MM.1S (cell line): ENCODE measurements at regions not wholly inside any gene's neighbourhood (a gene's known extent, or its start where the extent isn't known, plus 50 kb on each side); places are given as distances from the start of the nearest gene placed in this dataset.
"Not testable (repeated sequence)": the region's sequence is repeated elsewhere in the genome, so short reads cannot be mapped to it uniquely, and the experiment has no call there.

ENCODE experiments used
- DNase-seq: peaks from one replicate; pipeline ENCODE4 v3.0.0-alpha.2; 2015
- H2AFZ ChIP-seq: fragments of 300-600 bp; sonication (generic); 2 replicates; pipeline ENCODE4 v1.6.0; 2016; ENCODE audit warnings: antibody characterized with exemption, low read length
- H3F3A ChIP-seq: fragments of 300-600 bp; sonication (generic); 2 replicates; pipeline ENCODE4 v1.6.1; 2016; ENCODE audit warnings: mild to moderate bottlenecking, antibody characterized with exemption, low read length, moderate library complexity, mixed read lengths; ENCODE audit not compliant: insufficient read depth
- H3K27ac ChIP-seq: fragments of 300-600 bp; sonication (generic); 2 replicates; pipeline ENCODE4 v1.5.1; 2016; ENCODE audit warnings: mild to moderate bottlenecking, low read length
- H3K27me3 ChIP-seq: fragments of 300-600 bp; sonication (generic); replicated peaks from 2 replicates; pipeline ENCODE4 v1.6.0; 2016; ENCODE audit warnings: low read length; ENCODE audit not compliant: insufficient read depth
- H3K36me3 ChIP-seq: fragments of 300-600 bp; sonication (generic); replicated peaks from 2 replicates; pipeline ENCODE4 v1.6.1; 2016; ENCODE audit warnings: mild to moderate bottlenecking, low read length, mixed read lengths; ENCODE audit not compliant: insufficient read depth
- H3K4me1 ChIP-seq: fragments of 300-600 bp; sonication (generic); 2 replicates; pipeline ENCODE4 v1.6.1; 2016; ENCODE audit warnings: low read length, mixed read lengths
- H3K4me2 ChIP-seq: fragments of 300-600 bp; sonication (generic); 2 replicates; pipeline ENCODE4 v1.6.0; 2016; ENCODE audit warnings: low read depth, low read length
- H3K4me3 ChIP-seq: fragments of 300-600 bp; sonication (generic); 2 replicates; pipeline ENCODE4 v1.5.1; 2016; ENCODE audit warnings: low read length, mixed read lengths
- H3K79me2 ChIP-seq: fragments of 300-600 bp; sonication (generic); 2 replicates; pipeline ENCODE4 v1.6.1; 2016; ENCODE audit warnings: mixed run types, low read length, mixed read lengths
- H3K9ac ChIP-seq: fragments of 300-600 bp; sonication (generic); 2 replicates; pipeline ENCODE4 v1.6.1; 2016; ENCODE audit warnings: low read length, mixed read lengths
- H3K9me2 ChIP-seq: fragments of 300-600 bp; sonication (generic); replicated peaks from 2 replicates; pipeline ENCODE4 v1.6.1; 2016; ENCODE audit warnings: mild to moderate bottlenecking, low read length, mixed read lengths; ENCODE audit not compliant: insufficient read depth
- H3K9me3 ChIP-seq: fragments of 300-600 bp; sonication (generic); replicated peaks from 2 replicates; pipeline ENCODE4 v1.6.1; 2016; ENCODE audit warnings: mild to moderate bottlenecking, low read length, mixed read lengths; ENCODE audit not compliant: insufficient read depth
- H4K20me1 ChIP-seq: fragments of 300-600 bp; sonication (generic); 2 replicates; pipeline ENCODE4 v1.6.1; 2016; ENCODE audit warnings: mild to moderate bottlenecking, low read length, moderate library complexity, mixed read lengths; ENCODE audit not compliant: insufficient read depth
- EZH2 ChIP-seq: fragments of 300-600 bp; sonication (generic); optimal IDR thresholded peaks from 2 replicates; pipeline ENCODE3; 2017; ENCODE audit warnings: low read depth, mild to moderate bottlenecking, antibody characterized with exemption, low read length, mixed read lengths
- EZH2phosphoT487 ChIP-seq: fragments of 300-600 bp; sonication (generic); IDR thresholded peaks from 2 replicates; pipeline ENCODE4 v1.6.1; 2018; ENCODE audit warnings: antibody characterized with exemption, low read length
- TF ChIP-seq, protein P1 (sequence below): fragments of 300-600 bp; sonication (generic); IDR thresholded peaks from 2 replicates; pipeline ENCODE4 v1.5.1; 2016; ENCODE audit warnings: antibody characterized with exemption, low read length, mixed read lengths

DNA sequence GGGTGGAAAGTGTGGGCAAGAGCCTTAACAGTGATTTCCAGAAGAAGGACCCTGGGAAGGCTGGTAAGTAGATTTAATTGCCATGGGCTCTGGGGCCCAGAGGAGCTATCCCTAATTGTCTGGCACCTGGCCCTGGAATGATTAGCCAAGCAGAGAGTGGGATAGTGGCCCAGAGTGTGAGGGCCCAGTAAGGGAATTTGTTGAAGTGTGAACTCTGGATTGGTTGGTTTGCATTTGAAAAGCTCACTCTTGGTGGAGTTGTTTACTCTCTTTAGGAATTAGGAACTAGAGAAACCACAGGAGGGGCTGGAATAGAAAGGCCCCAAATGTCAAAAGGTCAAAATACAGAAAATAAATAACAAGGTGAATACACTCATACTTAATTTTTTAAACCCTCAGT, 207.1 kb downstream of the GABRG2 start:
- Histone ChIP-seq H3K9ac (no peak overlapping the region), H3K4me3 (no peak overlapping the region)
- DNase-seq = no peak

DNA sequence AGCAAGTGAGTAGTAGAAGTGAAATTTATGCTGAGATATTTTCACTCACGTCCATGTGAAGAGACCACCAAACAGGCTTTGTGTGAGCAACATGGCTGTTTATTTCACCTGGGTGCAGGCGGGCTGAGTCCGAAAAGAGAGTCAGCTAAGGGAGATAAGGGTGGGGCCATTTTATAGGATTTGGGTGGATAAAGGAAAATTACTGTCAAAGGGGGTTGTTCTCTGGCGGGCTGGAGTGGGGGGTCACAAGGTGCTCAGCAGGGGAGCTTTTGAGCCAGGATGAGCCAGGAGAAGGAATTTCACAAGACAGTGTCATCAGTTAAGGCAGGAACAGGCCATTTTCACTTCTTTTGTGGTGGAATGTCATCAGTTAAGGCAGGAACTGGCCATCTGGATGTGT, 207.8 kb downstream of the GABRG2 start:
- H3K27me3 ChIP-seq, DNase-seq, H3K4me2 ChIP-seq, H3K9ac ChIP-seq, H3K4me1 ChIP-seq, H3K9me3 ChIP-seq, H3F3A ChIP-seq, H3K9me2 ChIP-seq, H2AFZ ChIP-seq, H4K20me1 ChIP-seq, H3K27ac ChIP-seq, H3K4me3 ChIP-seq, H3K36me3 ChIP-seq, H3K79me2 ChIP-seq: not testable (repeated sequence)

More for the DNA sequence above, 207.1 kb downstream of the GABRG2 start:
- Histone ChIP-seq H3K4me2 (no peak overlapping the region), H3K27ac (no peak overlapping the region), H3K27me3 (no peaks in the 10 kb centered on the region), H3K79me2 (no peaks in the 10 kb centered on the region), H3F3A (no peaks in the 10 kb centered on the region), H3K4me1 (no peaks in the 10 kb centered on the region), H2AFZ (no peak overlapping the region), H3K9me3 (no peaks in the 10 kb centered on the region), H3K36me3 (no peaks in the 10 kb centered on the region), H3K9me2 (no peaks in the 10 kb centered on the region), H4K20me1 (no peaks in the 10 kb centered on the region)
- TF ChIP-seq EZH2phosphoT487 (no peak), EZH2 (no peak)
- TF ChIP-seq, protein P1, sequence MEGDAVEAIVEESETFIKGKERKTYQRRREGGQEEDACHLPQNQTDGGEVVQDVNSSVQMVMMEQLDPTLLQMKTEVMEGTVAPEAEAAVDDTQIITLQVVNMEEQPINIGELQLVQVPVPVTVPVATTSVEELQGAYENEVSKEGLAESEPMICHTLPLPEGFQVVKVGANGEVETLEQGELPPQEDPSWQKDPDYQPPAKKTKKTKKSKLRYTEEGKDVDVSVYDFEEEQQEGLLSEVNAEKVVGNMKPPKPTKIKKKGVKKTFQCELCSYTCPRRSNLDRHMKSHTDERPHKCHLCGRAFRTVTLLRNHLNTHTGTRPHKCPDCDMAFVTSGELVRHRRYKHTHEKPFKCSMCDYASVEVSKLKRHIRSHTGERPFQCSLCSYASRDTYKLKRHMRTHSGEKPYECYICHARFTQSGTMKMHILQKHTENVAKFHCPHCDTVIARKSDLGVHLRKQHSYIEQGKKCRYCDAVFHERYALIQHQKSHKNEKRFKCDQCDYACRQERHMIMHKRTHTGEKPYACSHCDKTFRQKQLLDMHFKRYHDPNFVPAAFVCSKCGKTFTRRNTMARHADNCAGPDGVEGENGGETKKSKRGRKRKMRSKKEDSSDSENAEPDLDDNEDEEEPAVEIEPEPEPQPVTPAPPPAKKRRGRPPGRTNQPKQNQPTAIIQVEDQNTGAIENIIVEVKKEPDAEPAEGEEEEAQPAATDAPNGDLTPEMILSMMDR = no peak

DNA sequence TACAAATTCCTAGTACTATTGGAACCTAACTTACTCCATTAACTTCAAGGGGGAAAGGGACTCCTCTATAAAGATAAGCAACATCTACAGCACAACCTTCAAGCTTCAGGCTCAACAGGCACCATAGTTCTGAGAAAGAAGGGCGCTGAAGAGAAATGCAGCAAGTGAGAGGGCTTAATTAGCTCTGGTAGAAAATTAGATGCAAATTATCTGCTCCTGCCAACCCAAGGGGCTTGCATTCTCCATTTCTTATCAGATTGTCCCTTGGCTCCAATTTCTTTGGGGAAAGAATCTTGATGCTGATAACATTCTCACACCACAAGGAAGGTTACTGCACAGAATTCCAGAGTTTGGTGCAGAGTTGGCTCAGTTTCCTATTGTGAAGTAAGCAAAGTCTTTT, 214.6 kb downstream of the GABRG2 start:
- H3K79me2 ChIP-seq = no peaks in the 10 kb centered on the region
- no peak overlapping the region for H3K27ac ChIP-seq
- no peak for TF ChIP-seq EZH2phosphoT487
- TF ChIP-seq, protein P1 = no peak
- H3K4me3 ChIP-seq = no peak overlapping the region
- H3K36me3 ChIP-seq = no peaks in the 10 kb centered on the region
- no peak for DNase-seq
- H3K9me2 ChIP-seq = no peaks in the 10 kb centered on the region
- no peak overlapping the region for H3K9ac ChIP-seq
- H3K27me3 ChIP-seq = no peaks in the 10 kb centered on the region
- H3K4me1 ChIP-seq = no peaks in the 10 kb centered on the region
- no peak overlapping the region for H3K4me2 ChIP-seq
- H2AFZ ChIP-seq = no peak overlapping the region
- no peaks in the 10 kb centered on the region for H3K9me3 ChIP-seq
- H3F3A ChIP-seq = no peaks in the 10 kb centered on the region
- H4K20me1 ChIP-seq = no peaks in the 10 kb centered on the region

DNA sequence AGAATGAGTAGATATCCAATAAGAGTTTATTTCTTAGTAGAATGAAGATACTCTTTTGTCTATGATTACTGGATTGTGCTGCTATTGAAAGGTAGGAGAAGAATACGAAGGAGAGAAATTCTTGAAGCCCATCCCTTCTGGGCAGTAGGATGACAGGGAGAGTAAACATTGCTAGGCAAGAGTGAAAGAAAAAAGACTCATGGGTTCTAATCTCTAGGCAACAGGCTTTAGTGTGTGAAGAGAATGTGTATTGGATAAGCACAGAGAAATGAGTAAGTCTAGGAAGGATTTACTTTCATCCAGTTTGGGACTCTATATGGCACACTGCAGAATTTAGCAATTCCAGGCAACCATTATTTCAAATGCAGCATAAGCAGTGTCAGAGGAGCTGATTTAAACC, 216.0 kb downstream of the GABRG2 start:
- no peak overlapping the region for H3K27ac ChIP-seq
- no peaks in the 10 kb centered on the region for H4K20me1 ChIP-seq

More for the DNA sequence above, 216.0 kb downstream of the GABRG2 start:
- Histone ChIP-seq H3K4me2 (no peak overlapping the region), H3K79me2 (no peaks in the 10 kb centered on the region), H3K9me3 (no peaks in the 10 kb centered on the region), H3K9ac (no peak overlapping the region), H2AFZ (no peak overlapping the region), H3F3A (no peaks in the 10 kb centered on the region), H3K4me3 (no peak overlapping the region), H3K27me3 (no peaks in the 10 kb centered on the region), H3K36me3 (no peaks in the 10 kb centered on the region), H3K9me2 (no peaks in the 10 kb centered on the region), H3K4me1 (no peaks in the 10 kb centered on the region)
- no peak for TF ChIP-seq EZH2phosphoT487
- no peak for TF ChIP-seq EZH2
- TF ChIP-seq, protein P1 = no peak
- DNase-seq = no peak
